NCI-H2107 (cell line): ENCODE measurements at regions not wholly inside any gene's neighbourhood (a gene's known extent, or its start where the extent isn't known, plus 50 kb on each side); places are given as distances from the start of the nearest gene placed in this dataset.

ENCODE experiments used
- DNase-seq: peaks from one replicate; lab custom pipeline; 2025; lab: John Stamatoyannopoulos, UW

GRCh38 chr1:204736836-204737235 lies 51.3 kb upstream of the LRRN2 start:
- DNase-seq = no peak

- DNase-seq = no peak
Observed at GRCh38 chr1:204738506-204738905, 53.0 kb upstream of the LRRN2 start.

- no peak for DNase-seq
Observed at GRCh38 chr1:204740354-204740753, 54.8 kb upstream of the LRRN2 start.

- DNase-seq = no peak
Observed at GRCh38 chr1:204741440-204741839, 55.9 kb upstream of the LRRN2 start.

GRCh38 chr1:204742676-204743251 lies 57.2 kb upstream of the LRRN2 start:
- no peak for DNase-seq

- no peak for DNase-seq
Observed at GRCh38 chr1:204744107-204744779, 58.7 kb upstream of the LRRN2 start.

GRCh38 chr1:204746838-204747442 lies 61.4 kb upstream of the LRRN2 start:
- no peak for DNase-seq

- no peak for DNase-seq
Observed at GRCh38 chr1:204751480-204751879, 65.9 kb upstream of the LRRN2 start.

GRCh38 chr1:204751883-204752687 lies 66.5 kb upstream of the LRRN2 start:
- DNase-seq = no peak

- DNase-seq = no peak
Observed at GRCh38 chr1:204752688-204753040, 67.1 kb upstream of the LRRN2 start.

GRCh38 chr1:204754821-204755220 lies 69.3 kb upstream of the LRRN2 start:
- DNase-seq = no peak

GRCh38 chr1:204756349-204756748 lies 70.8 kb upstream of the LRRN2 start:
- DNase-seq = no peak

GRCh38 chr1:204756811-204757210 lies 71.3 kb upstream of the LRRN2 start:
- DNase-seq = no peak

GRCh38 chr1:204758601-204759000 lies 73.1 kb upstream of the LRRN2 start:
- DNase-seq = no peak

GRCh38 chr1:204760350-204760749 lies 74.8 kb upstream of the LRRN2 start:
- no peak for DNase-seq

- DNase-seq = no peak
Observed at GRCh38 chr1:204760757-204761156, 75.2 kb upstream of the LRRN2 start.

- DNase-seq = peak; percentile 79
Observed at GRCh38 chr1:204763773-204764427, 78.4 kb upstream of the LRRN2 start.

GRCh38 chr1:204769997-204770396 lies 84.5 kb upstream of the LRRN2 start:
- DNase-seq = no peak

GRCh38 chr1:204771358-204771757 lies 85.8 kb upstream of the LRRN2 start:
- DNase-seq = no peak

- no peak for DNase-seq
Observed at GRCh38 chr1:204773246-204773645, 87.7 kb upstream of the LRRN2 start.

GRCh38 chr1:204775546-204775945 lies 90.0 kb upstream of the LRRN2 start:
- no peak for DNase-seq

- no peak for DNase-seq
Observed at GRCh38 chr1:204777591-204777990, 92.1 kb upstream of the LRRN2 start.
